ENCODE measurements at regions not wholly inside any gene's neighbourhood (a gene's known extent, or its start where the extent isn't known, plus 50 kb on each side); places are given as distances from the start of the nearest gene placed in this dataset.

GRCh38 chr14:87434680-87435079, 558.3 kb downstream of the GALC start:
- TF ChIP-seq NFIC (IDR thresholded peaks at IDR 0.05; ENCODE audit: low read length): no peak
- no peak for TF ChIP-seq ZNF431 (CRISPR knock-in tag; IDR thresholded peaks at IDR 0.05; ENCODE audit: borderline replicate concordance, low read depth)
